Mucosa of descending colon (tissue), 3 donors: ENCODE measurements at regions not wholly inside any gene's neighbourhood (a gene's known extent, or its start where the extent isn't known, plus 50 kb on each side); places are given as distances from the start of the nearest gene placed in this dataset.

ENCODE experiments used
- ATAC-seq: fragments of 200-7000 bp; cut with Tn5 transposase; one replicate; pipeline ENCODE4 v1.9.1; 2020; ENCODE audit warnings: mild to moderate bottlenecking, moderate library complexity
- DNase-seq, 3 donors: peaks; one replicate each; pipeline ENCODE4 v3.0.0-alpha.2; 2020
- H3K36me3 ChIP-seq: fragments of 200-600 bp; one replicate; pipeline ENCODE4 v1.8.0; 2021; ENCODE audit warnings: low read depth, mild to moderate bottlenecking
- H3K4me1 ChIP-seq: fragments of 200-600 bp; one replicate; pipeline ENCODE4 v1.8.0; 2021; ENCODE audit warnings: low read depth, mild to moderate bottlenecking
- H3K4me3 ChIP-seq: fragments of 200-600 bp; one replicate; pipeline ENCODE4 v1.8.0; 2021; ENCODE audit warnings: mild to moderate bottlenecking
- H3K9me3 ChIP-seq: fragments of 200-600 bp; one replicate; pipeline ENCODE4 v1.8.0; 2021; ENCODE audit warnings: mild to moderate bottlenecking
- intact Hi-C, 2 donors: fragments of 100-400 bp; cut with DNase I in 1 of 2; cut with micrococcal nuclease in 1 of 2; formaldehyde crosslinking; loops; one replicate each; pipeline versions ENCODE4 v1.11.0 to v1.11.1; 2022; cut with DNase I, micrococcal nuclease
- TF ChIP-seq, protein P1 (sequence below): fragments of 200-600 bp; IDR thresholded peaks from one replicate; pipeline ENCODE4 v1.8.0; 2022; ENCODE audit warnings: antibody characterized with exemption, mild to moderate bottlenecking
- donor health status: DM: no; HTN: no; CAD: no; lungs with moderate emphysema.
- donor health status: DM: no; HTN: no; CAD: no.
- donor health status: DM: no; HTN: yes; CAD: no.

DNA sequence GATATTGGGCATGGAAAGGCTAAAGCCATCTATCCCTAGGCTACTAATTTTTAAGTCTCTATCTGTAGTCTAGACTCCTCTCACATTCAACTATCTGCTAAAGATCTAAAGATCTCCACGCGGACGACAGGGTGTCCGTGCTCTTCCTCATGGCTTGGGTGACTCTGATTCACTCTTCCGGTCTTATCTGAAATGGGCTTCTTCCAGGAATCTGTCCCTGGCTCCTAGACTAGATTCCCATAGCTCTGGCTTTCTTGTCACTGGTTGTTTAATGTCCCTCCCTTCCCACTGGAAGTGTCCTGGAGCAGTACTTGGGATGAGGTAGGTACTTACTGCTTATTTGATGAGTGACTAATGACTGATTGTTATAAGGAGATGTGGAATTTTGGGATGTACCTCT, 62.0 kb upstream of the PODXL start:
- DNase-seq (no peak), ATAC-seq (no peak)
- H3K4me3 ChIP-seq, result no peak overlapping the region
- no peaks in the 10 kb centered on the region for H3K9me3 ChIP-seq
- TF ChIP-seq, protein P1, sequence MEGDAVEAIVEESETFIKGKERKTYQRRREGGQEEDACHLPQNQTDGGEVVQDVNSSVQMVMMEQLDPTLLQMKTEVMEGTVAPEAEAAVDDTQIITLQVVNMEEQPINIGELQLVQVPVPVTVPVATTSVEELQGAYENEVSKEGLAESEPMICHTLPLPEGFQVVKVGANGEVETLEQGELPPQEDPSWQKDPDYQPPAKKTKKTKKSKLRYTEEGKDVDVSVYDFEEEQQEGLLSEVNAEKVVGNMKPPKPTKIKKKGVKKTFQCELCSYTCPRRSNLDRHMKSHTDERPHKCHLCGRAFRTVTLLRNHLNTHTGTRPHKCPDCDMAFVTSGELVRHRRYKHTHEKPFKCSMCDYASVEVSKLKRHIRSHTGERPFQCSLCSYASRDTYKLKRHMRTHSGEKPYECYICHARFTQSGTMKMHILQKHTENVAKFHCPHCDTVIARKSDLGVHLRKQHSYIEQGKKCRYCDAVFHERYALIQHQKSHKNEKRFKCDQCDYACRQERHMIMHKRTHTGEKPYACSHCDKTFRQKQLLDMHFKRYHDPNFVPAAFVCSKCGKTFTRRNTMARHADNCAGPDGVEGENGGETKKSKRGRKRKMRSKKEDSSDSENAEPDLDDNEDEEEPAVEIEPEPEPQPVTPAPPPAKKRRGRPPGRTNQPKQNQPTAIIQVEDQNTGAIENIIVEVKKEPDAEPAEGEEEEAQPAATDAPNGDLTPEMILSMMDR, result no peak
- no peaks in the 10 kb centered on the region for H3K36me3 ChIP-seq
- intact Hi-C loops, result no loop called here
- H3K4me1 ChIP-seq, result no peaks in the 10 kb centered on the region

DNA sequence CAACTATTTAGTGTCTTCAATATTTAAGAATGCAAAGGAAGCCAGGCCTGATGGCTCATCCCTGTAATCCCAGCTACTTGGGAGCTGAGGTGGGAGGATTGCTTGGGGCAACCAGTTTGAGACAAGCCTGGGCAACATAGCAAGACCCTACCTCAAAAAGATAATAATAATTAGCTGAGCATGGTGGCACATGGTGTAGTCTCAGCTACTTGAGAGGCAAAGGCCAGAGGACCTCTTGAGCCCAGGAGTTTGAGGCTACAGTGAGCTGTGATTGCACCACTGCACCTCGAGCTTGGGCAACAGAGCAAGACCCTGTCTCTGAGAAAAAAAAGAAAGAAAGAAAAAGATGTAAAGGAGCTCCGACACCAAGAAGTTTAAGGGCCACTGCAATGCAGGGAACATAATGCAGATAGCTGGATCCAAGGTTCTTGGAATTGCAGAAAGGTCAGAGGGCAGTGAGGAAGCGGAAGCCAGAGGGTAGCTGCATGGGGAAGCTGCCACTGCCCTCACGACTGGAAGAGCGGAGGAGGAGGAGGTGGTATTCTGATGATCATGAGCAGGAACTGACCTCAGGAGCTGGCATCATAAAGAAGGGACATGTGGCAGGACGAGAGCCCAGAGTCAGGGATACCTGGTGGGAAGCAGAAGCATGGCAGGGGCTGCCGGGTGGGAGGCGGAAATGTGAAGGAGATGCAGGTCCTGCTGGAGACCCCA, 60.2 kb upstream of the PODXL start:
- TF ChIP-seq, protein P1, result no peak

DNA sequence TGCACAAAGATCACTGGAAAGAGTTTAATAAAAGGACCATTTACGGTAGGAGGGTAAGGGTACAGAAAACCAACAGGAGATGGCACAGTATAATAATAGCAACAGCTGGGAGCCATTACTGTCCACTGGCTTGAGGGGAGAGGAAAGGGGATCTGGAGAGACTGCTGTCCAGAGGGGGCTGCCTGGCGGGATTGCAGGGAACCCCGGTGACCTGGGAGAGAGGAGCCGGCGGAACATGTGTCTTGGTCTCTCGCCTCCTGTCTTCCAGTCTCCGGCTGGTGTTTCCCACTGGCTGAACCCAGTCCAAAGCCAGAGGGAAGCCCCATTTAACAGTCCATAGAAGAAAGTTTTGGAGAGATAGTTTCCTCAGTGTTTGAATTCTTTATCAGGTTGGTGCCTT, 57.5 kb upstream of the PODXL start:
- Histone ChIP-seq H3K4me3 (no peak overlapping the region), H3K36me3 (no peaks in the 10 kb centered on the region), H3K9me3 (no peaks in the 10 kb centered on the region), H3K4me1 (no peaks in the 10 kb centered on the region)
- TF ChIP-seq, protein P1, result no peak
- no peak for ATAC-seq
- intact Hi-C loops, result no loop called here
- no peak for DNase-seq

More for the DNA sequence above, 60.2 kb upstream of the PODXL start:
- DNase-seq, result no peak
- no peak overlapping the region for H3K4me3 ChIP-seq
- no peaks in the 10 kb centered on the region for H3K9me3 ChIP-seq
- ATAC-seq, result no peak
- no peaks in the 10 kb centered on the region for H3K4me1 ChIP-seq
- no peaks in the 10 kb centered on the region for H3K36me3 ChIP-seq
- intact Hi-C loops, result no loop called here

DNA sequence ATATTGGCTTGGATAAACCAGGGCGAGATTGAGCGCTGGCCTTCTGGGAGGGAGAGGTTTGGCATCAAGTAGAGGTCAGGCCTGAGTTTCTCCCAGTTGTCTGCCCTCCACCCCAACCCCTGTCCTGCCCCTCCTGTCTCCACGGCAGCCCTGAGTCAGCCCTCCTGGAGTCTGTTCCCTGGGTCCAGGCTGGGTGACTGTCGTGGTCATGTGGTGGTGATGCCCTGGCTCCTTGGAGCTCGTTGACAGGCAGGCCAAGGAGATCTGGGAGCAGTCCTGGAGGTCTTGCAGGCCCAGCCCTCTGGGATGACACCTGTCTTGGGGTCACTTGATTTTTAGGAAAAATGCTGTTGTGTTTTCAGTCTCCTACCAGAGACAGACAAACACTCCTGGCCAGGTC, 53.6 kb upstream of the PODXL start:
- TF ChIP-seq, protein P1, result no peak
- intact Hi-C loops, result no loop called here
- no peaks in the 10 kb centered on the region for H3K36me3 ChIP-seq
- DNase-seq, result no peak
- ATAC-seq, result no peak
- no peaks in the 10 kb centered on the region for H3K4me1 ChIP-seq
- no peaks in the 10 kb centered on the region for H3K9me3 ChIP-seq
- H3K4me3 ChIP-seq, result no peak overlapping the region

DNA sequence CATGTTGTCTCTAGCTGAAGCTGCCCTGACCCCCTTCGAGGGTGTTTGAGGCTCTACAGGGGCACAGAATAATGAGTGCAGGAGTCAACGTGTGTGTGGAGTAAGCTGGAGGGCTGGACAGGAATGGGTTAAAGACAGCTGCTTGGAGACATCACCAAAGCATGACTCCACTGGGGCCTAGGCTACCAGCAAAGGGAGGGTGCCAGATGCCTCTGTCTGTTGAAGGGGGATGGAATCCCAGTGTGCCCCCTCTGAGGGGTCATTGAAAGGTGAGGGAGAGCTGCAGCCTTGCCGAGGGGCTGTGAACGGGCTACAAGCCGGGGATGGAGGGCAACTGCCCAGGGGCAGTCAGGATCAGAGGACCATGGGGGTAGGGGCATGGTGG, 51.7 kb upstream of the PODXL start:
- Histone ChIP-seq H3K9me3 (no peaks in the 10 kb centered on the region), H3K4me3 (no peak overlapping the region), H3K4me1 (no peaks in the 10 kb centered on the region), H3K36me3 (no peaks in the 10 kb centered on the region)
- no peak for DNase-seq
- intact Hi-C loops, result no loop called here
- TF ChIP-seq, protein P1, result no peak
- no peak for ATAC-seq
